NCI-H2107 (cell line): ENCODE measurements at regions not wholly inside any gene's neighbourhood (a gene's known extent, or its start where the extent isn't known, plus 50 kb on each side); places are given as distances from the start of the nearest gene placed in this dataset.

ENCODE experiments used
- DNase-seq: peaks from one replicate; lab custom pipeline; 2025; lab: John Stamatoyannopoulos, UW

- DNase-seq, result no peak
These were observed 52.3 kb upstream of the CHRNA7 start for GRCh38 chr15:31977812-31978661.
